NCI-H2029 (cell line): ENCODE measurements at regions not wholly inside any gene's neighbourhood (a gene's known extent, or its start where the extent isn't known, plus 50 kb on each side); places are given as distances from the start of the nearest gene placed in this dataset.

Experiments used
- DNase-seq: peaks from one replicate; lab custom pipeline; 2025; lab: John Stamatoyannopoulos, UW

DNA sequence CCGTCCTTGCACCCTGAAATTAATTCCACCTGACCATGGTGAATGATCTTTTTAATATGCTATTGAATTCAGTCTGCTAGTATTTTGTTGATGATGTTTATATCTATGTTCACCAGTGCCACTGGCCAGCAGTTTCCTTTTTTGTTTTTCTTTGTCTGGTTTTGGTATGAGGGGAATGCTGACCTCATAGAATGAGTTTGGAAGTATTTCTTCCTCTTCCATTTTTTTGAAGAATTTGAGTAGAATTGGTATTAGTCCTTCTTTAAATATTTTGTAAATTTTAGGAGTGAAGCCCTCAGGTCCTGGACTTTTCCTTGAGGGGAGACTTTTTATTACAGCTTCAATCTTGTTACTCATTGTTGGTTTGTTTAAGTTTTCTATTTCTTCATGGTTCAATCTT, 231.6 kb downstream of the MRPL39 start:
- DNase-seq = no peak

DNA sequence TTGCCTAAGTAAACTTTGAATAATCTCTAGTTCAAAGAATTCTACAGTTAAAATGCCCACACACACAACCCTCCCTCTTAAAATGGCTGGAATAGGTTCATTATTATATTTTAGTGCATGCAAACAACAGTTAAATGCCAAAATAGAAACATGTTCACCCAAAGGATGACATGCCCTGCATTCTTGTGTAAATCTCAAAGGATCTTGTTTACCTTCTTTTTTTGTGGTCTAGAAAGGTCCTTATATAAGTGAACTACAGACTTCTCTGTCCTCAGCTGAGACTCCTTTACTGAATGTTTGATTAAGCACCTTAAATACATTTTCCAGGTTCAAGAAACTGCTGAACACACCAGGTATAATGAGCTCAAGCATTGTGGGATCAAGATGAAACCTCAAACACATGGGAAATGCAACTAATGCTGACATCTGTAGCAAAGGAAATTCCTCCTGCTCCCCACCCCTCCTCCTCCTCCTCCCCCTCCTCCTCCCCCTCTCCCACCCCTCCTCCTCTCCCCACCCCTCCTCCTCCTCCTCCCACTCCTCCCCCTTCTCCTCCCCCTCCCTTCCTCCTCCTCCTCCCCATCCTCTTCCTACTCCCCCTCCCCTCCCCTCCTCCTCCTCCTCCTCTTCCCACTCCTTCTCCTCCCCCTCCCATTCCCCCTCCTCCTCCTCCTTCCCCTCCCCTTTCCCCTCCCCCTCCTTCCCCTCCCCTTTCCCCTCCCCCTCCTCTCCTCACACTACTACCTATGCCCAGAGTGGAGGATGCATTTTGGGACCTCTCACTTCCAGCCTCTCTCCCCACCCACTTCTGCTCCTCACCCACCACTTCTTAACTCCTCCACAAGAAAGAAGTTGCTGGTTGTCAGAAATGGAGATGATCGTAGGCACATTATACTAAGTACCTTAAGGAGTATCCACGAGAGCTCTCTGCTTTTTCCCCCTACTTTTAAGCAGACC, 233.9 kb downstream of the MRPL39 start:
- no peak for DNase-seq

DNA sequence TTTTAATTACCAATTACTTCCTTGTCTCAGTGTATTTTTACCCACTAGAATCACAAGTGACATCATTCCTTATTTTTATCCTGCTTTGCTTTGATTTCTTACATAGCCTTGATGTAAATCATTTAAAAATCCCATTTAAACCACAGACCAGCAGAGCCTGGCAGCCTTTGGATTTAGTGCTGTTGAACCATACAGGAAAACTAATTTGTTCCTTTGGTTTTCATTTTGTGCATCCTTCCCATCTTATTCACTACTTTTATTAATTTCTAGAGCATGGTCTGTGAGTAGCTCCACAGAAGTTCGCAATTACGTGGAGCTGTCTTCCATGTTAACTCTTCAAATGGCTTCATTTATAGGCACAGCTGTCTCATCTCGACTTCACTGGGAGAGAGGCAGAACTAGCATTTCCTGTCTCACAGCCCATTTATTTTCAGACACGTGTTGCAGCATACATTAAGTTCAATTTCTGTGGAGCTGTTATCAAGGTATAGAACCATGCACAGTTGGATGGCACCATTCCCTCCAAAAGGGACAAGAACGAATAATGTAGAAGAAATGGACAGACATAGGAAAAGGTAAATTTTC, 235.3 kb downstream of the MRPL39 start:
- DNase-seq = no peak

DNA sequence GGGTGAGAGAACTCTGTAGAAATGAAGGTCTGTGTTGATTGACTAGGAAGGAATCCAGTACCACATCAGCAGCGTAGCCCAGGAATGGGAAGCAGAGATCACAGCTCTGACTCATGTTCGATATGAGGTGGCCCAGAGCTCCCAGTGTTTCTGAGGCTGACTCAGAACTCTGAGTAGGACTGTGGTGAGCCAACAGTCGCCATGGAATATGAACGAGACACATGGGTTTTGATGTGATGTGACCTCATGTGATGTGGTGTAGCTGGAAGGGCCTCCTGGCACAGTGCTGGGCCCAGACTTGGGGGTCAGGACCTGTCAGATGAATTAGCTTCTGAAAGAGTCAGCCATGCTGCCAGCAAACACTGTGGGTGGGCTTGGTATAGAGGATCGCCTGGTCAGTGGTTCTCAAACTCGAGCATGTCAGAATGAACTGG, 237.0 kb downstream of the MRPL39 start:
- no peak for DNase-seq

DNA sequence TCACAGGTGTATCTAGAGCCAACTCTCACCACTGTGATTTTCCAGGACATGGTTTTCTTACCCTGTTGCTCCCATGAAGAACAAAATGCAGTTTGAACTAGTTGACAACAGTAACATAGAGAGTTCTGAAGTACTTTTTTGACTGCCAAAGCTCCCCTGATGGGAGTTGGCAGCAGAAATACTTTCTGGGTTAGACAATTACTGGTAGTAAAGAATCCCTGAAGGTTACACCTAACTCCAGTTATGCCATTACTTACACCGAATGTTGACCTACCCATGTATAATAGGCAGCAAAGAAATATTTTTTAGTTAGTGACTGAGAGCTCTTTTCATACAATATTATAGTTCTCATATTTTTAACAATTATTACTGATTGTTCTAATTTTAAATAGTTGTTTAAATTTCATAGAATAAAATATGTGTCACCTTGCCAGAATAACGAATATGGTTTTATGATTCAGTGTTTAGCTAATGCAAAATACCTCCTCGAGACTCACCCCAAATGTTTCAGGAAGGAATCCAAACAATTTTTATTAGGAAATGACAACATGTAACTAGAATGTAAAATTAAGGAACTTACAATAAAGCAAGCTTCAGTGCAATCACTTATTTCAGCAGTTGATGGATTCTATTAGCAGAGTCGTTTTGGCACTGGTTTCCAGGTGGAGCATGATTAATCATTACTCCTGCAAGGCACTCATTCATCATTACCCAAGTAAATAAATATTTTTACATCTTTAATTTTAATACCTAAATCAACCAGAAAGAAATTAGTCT, 237.6 kb downstream of the MRPL39 start:
- DNase-seq = no peak

DNA sequence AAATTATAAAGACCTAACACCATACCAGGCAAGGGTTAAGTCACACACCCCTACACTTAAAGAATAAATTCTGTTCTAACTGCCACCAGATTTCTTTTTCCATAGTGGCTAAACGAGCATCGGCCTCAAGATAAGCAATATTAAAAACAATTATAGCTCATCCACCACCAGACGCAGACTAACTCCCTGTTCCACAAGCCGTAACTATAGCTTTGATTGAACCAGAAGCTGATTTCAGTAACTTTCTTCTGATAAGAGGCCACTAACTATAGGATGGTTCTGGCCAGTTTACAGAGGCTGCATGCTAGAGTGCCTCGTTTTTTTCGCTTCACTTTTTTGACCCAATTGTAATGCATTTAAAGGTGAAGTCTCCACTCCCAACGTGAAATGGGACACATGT, 238.8 kb downstream of the MRPL39 start:
- DNase-seq = no peak

DNA sequence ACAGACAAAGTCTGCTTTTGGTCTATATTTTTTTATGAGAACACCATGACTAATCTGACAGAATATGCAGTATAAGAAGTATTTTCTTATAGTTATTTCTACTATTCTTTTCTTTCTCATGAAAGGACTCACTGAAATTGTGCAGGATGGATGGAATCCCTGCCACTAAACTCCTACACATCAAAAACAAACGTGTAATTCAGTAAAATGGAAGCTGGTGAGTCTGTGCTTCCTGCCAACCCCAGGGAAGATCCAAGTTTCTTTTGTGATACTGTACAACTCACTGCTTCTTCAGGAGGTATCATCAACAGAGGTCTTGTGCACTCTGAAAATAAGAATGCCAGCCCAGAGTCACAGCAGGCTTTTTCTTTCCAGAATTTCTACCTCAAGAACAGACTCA, 241.2 kb downstream of the MRPL39 start:
- no peak for DNase-seq

DNA sequence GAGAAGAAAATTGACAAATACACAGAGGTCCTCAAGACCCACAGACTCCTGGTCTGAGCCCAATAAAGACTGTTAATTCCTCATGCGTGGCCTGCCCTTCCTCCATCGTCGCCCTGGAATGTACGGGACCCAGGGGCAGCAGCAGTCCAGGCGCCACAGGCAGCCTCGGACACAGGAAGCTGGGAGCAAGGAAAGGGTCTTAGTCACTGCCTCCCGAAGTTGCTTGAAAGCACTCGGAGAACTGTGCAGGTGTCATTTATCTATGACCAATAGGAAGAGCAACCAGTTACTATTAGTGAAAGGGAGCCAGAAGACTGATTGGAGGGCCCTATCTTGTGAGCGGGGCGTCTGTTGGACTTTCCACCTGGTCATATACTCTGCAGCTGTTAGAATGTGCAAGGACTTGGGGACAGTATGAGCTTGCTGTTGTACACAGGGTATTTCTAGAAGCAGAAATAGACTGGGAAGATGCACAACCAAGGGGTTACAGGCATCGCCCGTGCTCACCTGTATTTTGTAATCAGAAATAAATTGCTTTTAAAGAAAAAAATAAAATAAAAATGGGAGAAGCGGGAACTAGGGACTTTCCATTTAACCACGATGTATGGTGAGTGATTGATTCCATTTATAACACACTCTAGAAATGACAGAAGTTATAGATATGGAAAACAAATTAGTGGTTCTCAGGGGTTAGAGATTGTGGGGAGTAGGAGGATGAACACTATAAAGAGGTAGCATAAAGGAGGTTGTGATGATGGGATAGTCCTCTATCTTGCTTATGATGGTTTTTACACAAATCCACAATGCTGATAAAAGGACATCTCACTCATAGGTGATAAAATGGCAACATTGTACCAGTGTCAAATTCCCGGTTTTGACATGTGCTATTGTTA, 244.7 kb downstream of the MRPL39 start:
- no peak for DNase-seq

DNA sequence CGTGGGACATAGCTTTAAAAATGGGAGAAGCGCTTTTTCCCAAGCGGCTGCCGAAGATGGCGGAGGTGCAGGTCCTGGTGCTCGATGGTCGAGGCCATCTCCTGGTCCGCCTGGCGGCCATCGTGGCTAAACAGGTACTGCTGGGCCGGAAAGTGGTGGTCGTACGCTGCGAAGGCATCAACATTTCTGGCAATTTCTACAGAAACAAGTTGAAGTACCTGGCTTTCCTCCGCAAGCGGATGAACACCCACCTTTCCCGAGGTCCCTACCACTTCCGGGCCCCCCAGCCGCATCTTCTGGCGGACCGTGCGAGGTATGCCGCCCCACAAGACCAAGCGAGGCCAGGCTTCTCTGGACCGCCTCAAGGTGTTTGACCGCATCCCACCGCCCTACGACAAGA, 245.5 kb downstream of the MRPL39 start:
- no peak for DNase-seq

DNA sequence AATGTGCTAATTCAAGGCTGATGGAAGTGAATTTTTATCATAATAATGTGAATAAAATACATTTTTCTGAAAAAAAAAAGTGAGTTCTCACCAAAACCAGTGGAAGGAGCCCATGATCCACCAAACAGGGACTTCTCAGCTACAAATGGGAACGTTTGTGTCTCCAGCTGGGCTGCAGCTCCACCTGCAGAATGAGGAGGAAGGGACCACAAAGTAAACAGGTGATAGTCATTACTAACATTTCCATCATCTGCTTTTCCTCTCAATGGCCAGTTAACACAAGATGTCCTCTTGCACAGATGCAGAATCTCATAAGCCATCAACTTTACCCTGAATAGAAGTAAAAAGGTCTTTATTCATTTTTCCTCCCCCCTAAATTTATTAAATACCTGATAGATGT, 246.2 kb downstream of the MRPL39 start:
- no peak for DNase-seq

DNA sequence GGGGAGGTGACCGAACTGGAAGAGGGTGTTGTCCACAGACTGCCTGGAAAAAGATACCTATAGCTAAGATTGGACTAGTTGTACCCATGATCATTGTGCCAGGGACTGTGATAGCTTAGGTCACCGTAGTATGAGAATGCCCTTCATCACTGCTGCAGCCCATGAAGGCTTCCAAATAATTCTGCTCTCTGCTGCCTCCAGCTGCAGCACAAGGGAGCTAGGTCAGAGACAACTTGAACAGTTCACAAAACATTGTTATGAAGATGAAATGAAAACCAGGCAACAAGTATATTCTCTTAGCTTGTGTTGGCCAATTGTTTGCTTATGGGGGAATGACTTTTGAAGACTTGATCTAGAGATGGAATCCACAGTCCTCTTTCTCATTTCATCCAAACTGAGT, 246.7 kb downstream of the MRPL39 start:
- DNase-seq = no peak

DNA sequence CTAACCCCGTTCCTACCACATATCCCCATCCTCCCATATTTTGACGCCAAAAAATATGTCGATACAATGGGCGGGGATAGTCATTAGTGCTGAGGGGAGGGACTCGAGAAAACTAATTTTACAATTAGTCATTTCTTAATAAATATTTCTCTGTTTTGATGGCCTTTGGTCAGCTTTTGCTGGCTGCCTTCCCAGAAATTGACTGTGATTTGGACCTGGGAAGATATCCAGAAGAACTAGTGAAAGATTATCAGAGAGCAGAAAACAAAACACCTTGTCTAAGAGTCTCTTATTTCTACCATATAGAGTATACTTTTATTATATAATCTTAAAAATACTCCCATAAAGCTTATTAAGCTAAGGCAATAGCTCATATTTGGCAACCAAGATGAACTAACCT, 247.6 kb downstream of the MRPL39 start:
- no peak for DNase-seq

DNA sequence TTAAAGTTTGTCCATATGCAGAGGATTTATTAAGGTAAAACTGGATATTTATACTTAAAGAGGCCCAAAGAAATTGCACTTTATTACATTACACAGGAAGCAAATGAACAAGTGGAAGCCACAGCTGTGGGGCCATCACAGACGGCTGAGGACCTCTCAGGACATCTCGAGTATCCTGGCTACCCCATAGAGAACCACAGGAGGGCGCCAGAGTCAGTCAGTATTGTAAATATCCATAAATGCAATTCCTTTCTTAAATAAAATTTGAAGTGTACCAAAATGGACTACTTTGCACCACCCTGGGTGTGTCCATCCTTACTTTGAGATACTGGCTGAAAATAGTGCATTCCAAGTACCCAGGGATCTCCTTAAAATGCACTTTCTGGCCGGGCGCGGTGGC, 257.2 kb downstream of the MRPL39 start:
- DNase-seq = no peak

DNA sequence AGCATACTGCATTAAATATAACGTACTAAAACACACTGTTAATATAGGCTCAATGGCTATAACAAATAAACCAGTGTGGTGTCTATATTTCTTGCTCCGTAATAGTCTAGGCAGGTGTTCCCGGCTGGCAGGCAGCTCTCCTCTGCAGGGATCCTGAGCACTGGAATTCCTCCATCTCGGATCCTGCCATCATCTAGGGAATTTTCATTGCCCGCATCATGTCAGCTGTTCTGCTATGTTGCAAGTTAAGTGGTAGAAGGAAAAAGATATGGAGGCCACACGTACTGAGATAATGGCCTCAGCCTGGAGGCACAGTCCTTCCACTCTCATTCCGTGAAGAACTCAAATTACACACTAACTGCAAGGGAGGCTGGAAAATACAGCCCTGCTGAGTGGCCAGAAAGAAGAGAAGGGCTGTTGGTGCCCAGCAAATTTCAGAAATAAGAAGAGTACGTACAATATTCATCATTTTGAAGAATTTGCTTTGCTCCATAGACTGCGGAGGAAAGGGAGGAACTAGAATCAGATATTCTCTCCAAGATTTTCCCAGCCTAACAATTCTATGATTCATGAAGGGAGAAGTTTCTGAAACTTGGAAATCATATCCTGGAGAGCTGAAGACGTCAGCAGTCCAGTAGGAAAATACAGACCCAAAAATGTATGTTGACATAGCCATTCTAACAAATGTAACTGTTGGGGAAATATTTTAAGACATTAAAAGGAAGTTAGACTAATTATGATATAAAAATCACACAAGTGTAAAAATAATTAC, 263.3 kb downstream of the MRPL39 start:
- no peak for DNase-seq

DNA sequence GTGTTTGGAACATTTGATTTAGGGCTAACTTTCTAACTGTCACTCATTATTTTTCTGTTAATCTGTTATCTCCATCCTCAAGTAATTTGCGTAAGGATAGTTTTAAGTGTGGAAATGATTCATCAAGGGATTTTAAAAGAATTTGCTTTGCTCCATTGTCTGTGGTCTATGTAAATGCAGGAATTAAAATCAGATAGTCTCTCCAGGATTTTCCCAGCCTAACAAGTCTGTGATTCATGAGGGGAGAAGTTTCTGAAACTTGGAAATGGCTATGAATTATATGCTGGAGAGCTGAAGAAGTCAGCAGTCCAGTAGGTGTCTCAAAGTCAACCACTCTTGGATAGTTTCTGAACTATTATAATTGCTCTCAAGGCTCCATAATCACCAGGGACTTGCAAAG, 264.5 kb downstream of the MRPL39 start:
- DNase-seq = no peak

DNA sequence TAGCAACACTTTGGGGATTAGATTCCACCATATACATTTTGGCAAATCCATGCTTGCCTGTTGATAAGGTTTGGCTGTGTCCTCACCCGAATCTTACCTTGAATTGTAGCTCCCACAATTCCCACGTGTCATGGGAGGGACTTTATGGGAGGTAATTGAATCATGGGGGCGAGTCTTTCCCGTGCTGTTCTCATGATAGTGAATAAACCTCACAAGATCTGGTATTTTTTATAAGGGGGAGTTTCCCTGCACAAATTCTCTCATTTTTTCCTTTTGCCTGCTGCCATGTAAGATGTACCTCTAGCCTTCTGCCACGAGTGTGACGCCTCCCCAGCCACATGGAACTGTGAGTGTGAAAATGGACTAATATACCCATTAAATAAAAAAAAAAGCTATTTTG, 265.3 kb downstream of the MRPL39 start:
- DNase-seq = no peak

DNA sequence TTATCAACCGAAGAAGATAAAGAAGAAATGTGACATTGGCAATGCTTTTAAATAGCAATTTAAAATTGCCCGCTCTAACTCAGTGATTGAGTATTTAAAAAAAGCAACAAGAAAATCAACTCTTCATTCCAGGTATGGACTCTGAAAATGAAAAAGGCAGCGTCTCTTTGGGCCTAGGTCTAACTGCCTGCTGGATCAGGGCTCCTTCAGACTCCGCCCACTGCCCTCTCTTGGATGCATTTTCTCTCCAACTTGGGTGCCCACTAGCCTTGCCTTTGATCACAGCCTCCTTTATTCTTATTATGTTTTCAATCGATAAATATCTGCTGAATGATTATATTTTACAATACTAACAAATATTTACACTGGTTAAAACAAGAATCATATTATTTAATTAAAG, 268.9 kb downstream of the MRPL39 start:
- DNase-seq = no peak

DNA sequence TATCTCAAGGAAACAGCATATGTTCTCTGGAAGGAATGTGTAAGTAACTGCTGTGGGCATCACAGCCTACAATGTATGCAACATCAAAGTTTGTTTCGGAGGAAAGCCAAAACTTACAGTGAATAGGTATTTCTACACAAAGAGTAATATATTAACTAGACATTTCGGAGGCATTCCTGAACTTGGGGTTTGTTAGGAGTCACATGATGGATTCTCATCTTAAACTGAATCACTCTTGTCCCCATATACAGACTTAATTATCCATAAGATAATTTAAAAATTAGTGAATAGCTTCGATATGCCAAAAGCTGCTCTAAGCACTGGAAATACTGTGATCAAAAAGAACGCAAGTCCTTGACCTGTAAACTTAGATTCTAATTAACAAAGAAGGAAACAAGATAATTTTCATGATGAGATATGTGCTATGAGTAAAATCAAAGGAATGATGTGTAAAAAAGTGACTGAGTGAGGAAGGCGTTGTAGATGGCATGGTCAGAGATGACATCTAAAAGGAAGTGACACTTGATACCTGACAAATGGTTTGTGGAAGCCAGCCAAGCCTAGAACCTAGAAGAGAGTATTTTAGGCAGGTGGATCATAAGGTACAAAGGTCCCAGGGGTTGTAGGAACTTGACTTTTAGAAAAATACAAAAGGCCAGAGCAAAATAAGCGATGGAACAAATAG, 273.1 kb downstream of the MRPL39 start:
- DNase-seq = no peak

DNA sequence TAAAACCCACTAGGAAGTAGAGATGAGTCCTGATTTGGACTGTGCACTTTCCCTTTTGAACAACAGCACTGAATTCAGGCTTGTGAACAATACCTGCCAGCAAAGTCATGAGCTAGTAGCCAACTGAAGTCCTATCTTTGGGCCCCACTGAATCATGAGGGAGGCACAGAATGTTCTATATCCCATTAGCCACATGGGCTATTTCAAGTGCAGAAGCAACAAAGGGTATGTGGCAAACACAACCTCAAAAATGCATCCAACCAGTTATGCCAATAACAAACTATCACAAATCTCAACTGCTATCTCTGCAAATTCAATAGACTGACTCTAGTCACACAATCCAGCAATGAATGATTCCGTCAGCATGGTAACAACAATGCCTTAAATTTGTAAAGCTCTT, 276.0 kb downstream of the MRPL39 start:
- no peak for DNase-seq

DNA sequence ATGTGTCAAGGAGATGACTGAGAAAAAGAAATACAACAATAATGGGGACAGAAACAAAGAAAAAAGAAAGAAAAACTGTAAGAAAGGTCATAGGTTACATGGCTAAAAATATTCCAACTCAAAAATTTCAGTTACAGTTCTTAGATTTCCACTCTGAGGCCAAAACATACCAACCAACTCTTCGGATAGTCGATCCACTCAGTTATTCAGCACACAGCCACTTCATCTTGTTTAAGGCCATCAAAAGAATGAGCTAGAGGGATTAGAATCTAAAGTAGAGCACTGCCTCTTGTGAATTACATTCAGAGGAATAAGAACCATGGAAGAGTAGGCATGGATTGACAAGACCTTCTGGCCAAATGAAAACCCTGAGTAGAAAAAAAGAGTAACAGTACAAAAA, 277.0 kb downstream of the MRPL39 start:
- DNase-seq = no peak
